Stimulated activated CD8-positive, alpha-beta memory T cell treated with anti-CD3 and anti-CD28 coated beads, Interleukin-15, amount 100 ng/mL, for 1 hour (primary cell): ENCODE measurements at regions not wholly inside any gene's neighbourhood (a gene's known extent, or its start where the extent isn't known, plus 50 kb on each side); places are given as distances from the start of the nearest gene placed in this dataset.

Source experiments
- DNase-seq: peaks from one replicate; pipeline ENCODE4 v3.0.0-alpha.2; 2020; ENCODE audit warnings: low read depth

DNA sequence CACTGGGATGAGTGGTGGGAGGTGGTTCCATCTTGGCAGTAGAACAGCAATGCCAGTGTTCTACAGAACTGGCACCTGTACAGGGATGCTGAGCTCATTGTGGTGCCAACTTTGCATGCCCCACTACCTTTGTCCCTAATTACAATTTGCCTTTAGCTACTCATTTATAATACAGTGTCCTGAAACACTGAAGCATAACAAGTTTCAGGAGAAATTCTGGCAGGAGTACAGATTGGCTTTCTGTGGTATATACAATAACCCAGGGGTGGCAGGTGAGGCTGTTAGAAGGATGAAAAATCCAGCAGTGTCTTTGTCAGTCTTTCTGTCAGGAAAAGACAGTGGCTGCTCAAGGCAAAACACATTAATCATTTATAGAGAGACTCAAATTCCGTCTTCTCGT lies 240.3 kb downstream of the FAM76B start:
- DNase-seq, result no peak

DNA sequence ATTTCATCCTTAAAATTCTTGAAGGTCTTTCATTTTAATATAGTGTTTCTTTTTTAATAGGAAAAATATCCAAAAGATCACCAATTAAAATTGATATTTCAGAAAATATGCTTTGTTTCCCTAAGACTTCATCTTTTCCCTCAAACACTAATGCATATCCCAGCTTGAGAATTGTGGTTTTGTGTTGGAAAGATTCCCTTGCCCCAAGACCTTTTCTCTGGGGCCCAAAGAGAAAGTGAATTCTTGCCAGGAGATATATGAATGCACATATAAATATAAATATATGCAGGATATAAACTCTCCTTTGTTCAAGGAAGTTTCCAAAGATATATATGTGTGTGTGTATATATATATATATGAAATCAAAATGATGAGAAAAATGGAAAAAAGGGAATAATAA lies 241.2 kb downstream of the FAM76B start:
- DNase-seq, result no peak

DNA sequence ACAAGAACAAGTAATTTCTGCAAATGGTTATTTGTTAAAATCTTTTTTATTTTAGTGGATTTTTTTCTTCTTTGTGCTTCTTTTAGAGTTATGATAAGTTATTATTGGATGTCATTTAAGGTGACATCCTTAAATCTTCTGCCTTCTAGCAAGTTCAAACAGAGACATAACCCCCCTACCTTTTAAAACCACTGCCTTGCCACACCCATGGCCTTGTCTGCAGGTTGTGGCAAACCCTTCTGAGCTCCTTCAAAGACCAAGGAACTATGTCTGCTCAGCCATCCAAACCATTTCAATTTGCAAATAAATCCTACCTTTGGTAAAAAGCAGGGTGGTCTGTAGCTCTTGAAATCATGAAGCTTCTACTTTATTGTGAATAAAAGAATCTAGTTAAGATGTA lies 241.6 kb downstream of the FAM76B start:
- DNase-seq, result no peak

GRCh38 chr11:95547186-95547585 lies 242.4 kb downstream of the FAM76B start:
- DNase-seq, result no peak

DNA sequence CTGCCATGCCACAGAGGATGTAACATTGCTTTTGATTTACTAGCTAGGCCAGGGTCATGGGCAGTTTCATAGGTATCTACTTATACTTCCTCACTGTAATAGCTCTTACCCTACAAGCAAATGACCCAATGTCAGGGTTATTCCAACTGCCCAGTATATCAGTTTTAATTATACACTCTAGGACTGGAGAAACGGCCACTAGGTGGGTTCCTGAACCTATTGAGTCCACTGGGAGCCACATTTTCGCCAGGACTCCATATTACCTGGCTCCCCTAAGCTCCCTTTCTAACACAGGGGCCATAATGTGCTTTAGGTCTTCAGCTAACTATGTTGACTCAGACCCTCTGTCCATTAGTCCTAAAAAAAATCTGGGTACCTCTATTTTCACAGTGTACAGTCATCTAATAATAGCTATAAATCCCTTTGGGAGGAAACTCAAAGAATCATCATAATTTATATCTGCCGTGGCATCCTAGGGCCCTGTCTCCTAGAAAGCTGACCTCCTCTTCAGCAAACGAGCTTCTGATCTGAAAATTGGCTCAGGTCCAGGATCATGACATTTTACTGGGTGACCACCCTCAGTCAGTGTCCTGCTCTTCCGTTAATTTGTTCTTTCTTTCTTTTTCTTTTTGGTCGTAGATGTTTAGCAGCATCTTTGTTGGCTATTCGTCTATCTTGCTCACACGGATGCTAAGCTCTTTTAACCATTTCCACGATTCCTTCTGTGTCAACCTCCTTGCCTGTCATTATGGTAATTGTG lies 244.3 kb downstream of the FAM76B start:
- DNase-seq, result no peak

DNA sequence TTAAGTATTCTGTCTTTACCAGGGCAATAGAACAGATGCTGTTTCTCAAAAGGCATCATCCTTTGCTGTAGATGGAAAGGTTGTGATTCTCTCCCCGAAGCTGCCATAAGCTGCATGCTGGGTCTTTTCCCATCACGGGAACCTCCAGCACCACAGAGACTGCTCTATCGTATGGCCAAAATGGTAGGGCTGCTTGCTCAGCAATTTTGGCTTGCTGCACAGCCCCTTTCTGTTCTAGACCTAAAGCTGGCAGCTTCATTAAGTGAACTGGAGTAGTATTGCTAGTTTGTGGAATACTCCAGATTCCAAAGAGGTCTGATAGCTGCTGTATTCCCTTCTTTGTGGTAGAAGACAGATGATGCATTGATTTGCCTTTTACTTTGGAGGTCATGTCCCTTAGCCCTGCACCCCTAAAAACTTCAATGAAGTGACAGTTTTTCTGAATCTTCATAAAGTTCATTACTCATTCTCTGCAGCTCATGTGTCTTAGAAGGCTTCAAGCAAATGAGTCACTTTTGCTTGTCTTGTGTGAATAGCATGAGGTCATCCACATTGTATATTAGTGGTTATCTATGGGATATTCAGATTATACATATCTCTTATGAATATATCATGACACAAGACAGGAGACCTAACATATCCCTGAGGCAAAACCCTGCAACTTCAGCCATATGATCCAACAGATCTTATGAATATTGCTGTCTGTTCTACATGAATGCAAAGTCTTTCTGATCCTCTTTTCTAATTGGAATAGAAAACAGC lies 245.3 kb downstream of the FAM76B start:
- no peak for DNase-seq

DNA sequence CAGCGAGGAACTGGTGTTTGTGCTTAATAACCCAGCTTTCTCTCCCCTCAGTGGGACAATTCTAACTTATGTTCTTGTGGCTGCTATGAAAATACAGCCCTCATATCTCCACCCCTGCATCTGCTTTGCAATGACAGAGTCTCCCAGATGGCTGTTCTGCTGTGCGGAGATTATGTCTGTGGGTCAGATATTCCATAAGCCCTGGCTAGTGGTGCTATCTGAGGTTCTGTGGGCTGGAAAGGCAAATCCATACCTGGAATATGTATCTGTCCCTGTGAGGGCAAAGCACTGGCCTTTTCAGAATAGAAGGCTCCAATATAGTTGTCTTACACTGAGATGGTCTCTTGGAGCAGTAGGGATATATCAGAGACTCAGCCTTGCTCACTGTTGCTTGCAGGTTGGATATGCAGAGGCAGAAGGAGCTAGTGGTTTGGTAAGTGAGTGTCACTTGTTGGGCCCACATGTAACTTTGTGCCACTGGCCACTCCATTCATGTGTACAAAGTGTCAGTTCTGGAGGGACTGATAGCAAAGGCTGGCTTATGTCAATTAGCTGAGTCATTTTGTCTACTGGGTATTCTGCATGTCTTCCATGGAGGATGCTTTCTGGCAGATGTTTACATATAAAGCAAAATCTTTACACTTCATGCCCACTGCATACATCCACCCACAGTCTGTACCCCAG lies 246.6 kb downstream of the FAM76B start:
- DNase-seq, result no peak

GRCh38 chr11:95541715-95542114 lies 247.9 kb downstream of the FAM76B start:
- no peak for DNase-seq

DNA sequence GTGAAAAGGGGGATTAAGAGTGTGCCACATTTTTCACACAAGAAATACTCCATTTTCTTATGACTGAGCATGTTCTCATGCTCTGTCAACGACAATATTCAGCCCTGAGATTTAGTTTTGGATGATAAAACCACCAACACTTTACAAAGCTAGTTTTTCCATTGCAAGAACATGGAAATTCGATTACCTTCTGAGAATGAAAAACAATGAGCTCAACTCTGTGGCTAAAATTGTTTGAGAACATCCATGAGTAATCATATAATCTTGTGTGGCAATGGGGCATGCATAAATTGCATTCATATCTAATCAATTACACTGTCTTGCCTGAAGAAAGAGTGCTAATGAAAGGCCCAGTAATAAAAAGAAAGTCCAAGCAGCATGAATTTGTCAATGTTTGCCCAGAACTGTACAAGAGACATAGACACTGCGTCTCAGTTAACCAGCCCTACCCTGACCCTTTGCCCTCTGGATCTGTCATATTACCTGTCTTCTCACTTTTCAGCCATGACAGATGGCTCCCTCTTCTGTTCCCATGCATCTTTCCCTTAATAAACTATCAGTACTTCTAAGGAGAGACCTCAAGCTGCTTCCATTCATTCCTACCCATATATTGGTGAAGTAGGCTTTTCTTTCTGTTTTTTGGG lies 253.4 kb downstream of the FAM76B start:
- no peak for DNase-seq

- no peak for DNase-seq
These were observed 254.8 kb downstream of the FAM76B start for GRCh38 chr11:95534809-95535208.

- DNase-seq, result no peak
These were observed 255.4 kb downstream of the FAM76B start for GRCh38 chr11:95534226-95534625.

GRCh38 chr11:95531116-95531515 lies 258.5 kb downstream of the FAM76B start:
- DNase-seq, result no peak

DNA sequence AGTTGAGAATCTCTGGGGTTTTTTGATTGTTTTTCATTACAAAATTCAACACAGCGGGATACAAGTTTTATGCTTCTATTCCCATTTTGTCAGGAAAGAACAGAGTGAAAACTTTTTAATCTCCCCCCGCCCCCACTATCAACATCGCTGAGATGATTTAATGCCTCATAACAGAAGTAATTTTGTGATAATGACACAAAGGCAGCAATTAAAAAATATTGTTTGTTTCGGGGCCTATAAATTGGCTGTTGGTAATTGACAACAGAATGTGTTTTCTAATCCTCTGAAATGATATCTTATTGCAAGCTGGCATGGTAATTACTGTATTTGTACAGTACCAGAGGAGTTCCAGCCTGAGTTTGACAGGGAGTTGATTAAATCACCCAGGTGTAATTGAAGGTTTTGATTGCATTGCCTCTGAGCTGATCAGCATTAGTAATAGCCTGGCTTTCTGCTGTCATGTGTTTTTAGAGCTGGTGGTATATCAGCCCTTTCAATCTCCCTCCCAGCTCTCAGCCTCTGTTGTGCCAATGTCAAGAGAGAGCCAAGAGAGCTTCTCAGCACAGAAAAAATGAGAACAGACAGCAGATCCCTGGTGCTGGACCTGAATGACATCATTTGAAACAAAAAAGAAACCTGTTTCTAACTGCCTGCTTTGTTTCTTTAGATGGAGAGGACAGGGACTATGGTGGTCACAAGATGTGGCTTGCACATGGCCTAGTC lies 265.1 kb downstream of the FAM76B start:
- DNase-seq, result no peak

DNA sequence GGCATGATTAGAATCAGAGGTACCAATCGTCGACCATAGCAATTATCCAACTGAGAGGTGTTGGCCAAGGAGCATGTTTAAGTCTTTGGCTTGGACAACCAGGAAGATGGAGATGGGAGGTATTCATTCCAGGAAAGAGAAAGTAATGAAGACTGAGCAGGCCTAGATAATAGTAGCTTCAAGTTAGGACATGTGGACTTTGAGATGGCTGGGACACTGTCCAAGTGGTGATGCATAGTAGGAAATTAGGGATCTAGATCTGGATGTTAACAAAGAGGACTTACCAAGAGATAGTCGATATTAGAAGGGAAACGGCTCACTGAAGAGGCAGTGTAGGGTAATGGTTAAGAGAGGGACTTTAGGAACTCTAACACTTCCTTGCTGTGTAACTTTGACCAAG lies 266.7 kb downstream of the FAM76B start:
- no peak for DNase-seq

DNA sequence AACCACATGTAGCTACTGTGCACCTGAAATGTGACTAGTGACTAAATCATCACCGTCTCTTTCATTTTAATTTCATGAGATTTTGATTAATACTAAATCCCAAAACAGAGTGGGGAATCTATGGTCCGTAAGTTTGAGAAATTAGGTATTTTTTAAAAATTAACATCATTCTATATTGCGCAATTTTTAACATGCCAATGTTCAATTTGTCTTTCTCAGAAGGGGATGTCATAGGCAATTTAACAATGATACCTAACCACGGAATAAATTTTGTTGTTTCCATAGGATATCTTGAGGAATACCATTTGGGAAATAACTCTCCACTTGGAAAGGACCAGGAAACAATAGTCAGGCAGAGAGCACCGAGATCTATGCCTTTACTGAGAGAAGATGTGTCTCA lies 267.7 kb downstream of the FAM76B start:
- DNase-seq, result no peak

- DNase-seq, result no peak
These were observed 268.4 kb downstream of the FAM76B start for GRCh38 chr11:95521133-95521542.

GRCh38 chr11:95520369-95521132 lies 269.0 kb downstream of the FAM76B start:
- no peak for DNase-seq

- no peak for DNase-seq
These were observed 269.7 kb downstream of the FAM76B start for GRCh38 chr11:95519912-95520311.

DNA sequence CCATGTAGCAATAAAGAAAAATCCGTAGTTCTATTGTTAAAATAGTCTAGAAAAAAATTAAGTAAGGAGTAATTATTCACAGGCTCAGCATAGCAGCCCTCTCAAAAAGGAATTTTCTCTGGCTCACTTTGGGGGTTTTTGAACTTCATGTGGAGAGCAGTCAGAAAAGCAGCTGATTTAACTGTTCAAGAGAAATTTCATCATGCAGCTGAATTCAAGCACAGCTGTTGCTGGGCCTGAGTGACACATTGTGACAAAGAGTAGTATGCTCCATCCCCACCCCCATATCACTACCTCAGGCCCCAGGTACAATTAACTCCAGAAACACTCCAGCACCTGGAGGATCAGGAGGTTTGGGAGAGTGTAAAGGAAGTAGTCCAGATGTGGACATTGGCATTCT lies 272.1 kb downstream of the FAM76B start:
- DNase-seq, result no peak

GRCh38 chr11:95516786-95517185 lies 272.8 kb downstream of the FAM76B start:
- no peak for DNase-seq

- no peak for DNase-seq
These were observed 273.4 kb downstream of the FAM76B start for GRCh38 chr11:95516175-95516574.
